H1 (cell line): ENCODE measurements at regions not wholly inside any gene's neighbourhood (a gene's known extent, or its start where the extent isn't known, plus 50 kb on each side); places are given as distances from the start of the nearest gene placed in this dataset.

Source experiments
- BACH1 ChIP-seq: IDR thresholded peaks from 2 replicates; pipeline ENCODE4 v1.6.1; 2012; ENCODE audit warnings: low read length, improper control_type of control experiment
- CTCF ChIP-seq, 3 experiments: IDR thresholded peaks; 1 replicate in 2 of 3; 2 replicates in 1 of 3; pipeline versions ENCODE4 v1.5.1 to v1.6.1; 2011; ENCODE audit warnings: low read length in 3 of 3, mild to moderate bottlenecking in 3 of 3, inconsistent platforms in 2 of 3, low read depth in 1 of 3, moderate library complexity in 1 of 3; ENCODE audit not compliant: insufficient read depth in 1 of 3; ENCODE audit errors: control extremely low read depth in 1 of 3
- EP300 ChIP-seq, 2 experiments: IDR thresholded peaks; 1 replicate in 1 of 2; 2 replicates in 1 of 2; pipeline ENCODE4 v1.6.1; 2011 to 2012; ENCODE audit warnings: low read depth in 2 of 2, low read length in 2 of 2, mild to moderate bottlenecking in 2 of 2, borderline replicate concordance in 1 of 2, inconsistent platforms in 1 of 2, moderate library complexity in 1 of 2
- EZH2 ChIP-seq: fragments of 200-600 bp; sonication (generic); IDR thresholded peaks from 2 replicates; pipeline ENCODE4 v1.7.1; 2012; ENCODE audit warnings: low read depth, mild to moderate bottlenecking, moderate library complexity, low read length, inconsistent platforms; ENCODE audit not compliant: severe bottlenecking
- NRF1 ChIP-seq: IDR thresholded peaks from 2 replicates; pipeline ENCODE4 v1.6.1; 2011; ENCODE audit warnings: mild to moderate bottlenecking, low read depth, low read length, improper control_type of control experiment
- POLR2A ChIP-seq, 2 experiments: IDR thresholded peaks; 1 replicate in 1 of 2; 2 replicates in 1 of 2; pipeline ENCODE4 v1.6.1; 2011; ENCODE audit warnings: low read depth in 2 of 2, low read length in 2 of 2, mild to moderate bottlenecking in 2 of 2; ENCODE audit errors: control extremely low read depth in 1 of 2

DNA sequence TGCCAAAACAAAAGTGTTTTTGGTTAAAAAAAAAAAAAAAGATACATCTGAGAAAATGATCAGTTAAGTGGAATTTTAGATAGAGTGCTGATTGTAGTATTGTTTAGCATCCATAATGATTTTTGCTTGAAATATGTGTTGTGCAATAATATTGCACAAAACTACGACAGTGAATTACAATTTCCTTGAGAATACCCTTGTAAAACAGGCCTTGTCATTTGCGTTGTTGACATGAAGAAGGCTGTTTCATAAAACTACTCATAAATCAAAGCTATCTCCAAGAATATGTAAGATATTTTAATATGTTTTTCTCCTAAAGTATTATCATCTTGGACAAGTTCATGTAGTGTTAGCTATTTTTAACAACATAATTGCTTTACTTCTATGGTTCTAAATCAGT, 1077.0 kb downstream of the LRFN5 start:
- no peak for TF ChIP-seq BACH1
- no peak for TF ChIP-seq NRF1
- no peak for TF ChIP-seq EZH2
- TF ChIP-seq POLR2A (IDR thresholded peaks at IDR 0.05; ENCODE audit: control extremely low read depth in 1 of 2, low read depth in 2 of 2, low read length in 2 of 2) = no peak
- TF ChIP-seq CTCF (IDR thresholded peaks at IDR 0.05; ENCODE audit: control extremely low read depth in 1 of 3, insufficient read depth in 1 of 3, low read depth in 1 of 3, low read length in 3 of 3) = no peak
- TF ChIP-seq EP300 (IDR thresholded peaks at IDR 0.05; ENCODE audit: borderline replicate concordance in 1 of 2, low read depth in 2 of 2, low read length in 2 of 2) = no peak
